Activated CD8-positive, alpha-beta T cell treated with anti-CD3 and anti-CD28 coated beads, Interleukin-2, amount 10 ng/mL, durations not matched to agents 7 days and 5 days (primary cell): ENCODE measurements at regions not wholly inside any gene's neighbourhood (a gene's known extent, or its start where the extent isn't known, plus 50 kb on each side); places are given as distances from the start of the nearest gene placed in this dataset.

Experiments
- ATAC-seq: fragments of 150-1000 bp; cut with Tn5 transposase; one replicate; pipeline ENCODE4 v1.10.0; 2021; ENCODE audit warnings: moderate library complexity
- CTCF ChIA-PET: fragments of 350-600 bp; sonication (Branson Sonifier 250); formaldehyde crosslinking; loops from one replicate; lab custom pipeline; 2021; ENCODE audit warnings: antibody characterized with exemption; lab: Charles Lee
- POLR2A ChIA-PET: fragments of 350-600 bp; sonication (Branson Sonifier 250); formaldehyde crosslinking; loops from one replicate; lab custom pipeline; 2021; ENCODE audit warnings: antibody characterized with exemption; lab: Charles Lee
- DNase-seq: peaks from one replicate; pipeline ENCODE4 v3.0.0-alpha.2; 2020
- H3K27ac Mint-ChIP-seq: one replicate; pipeline ENCODE4 v1.8.0; 2021; ENCODE audit warnings: mild to moderate bottlenecking, mixed read lengths
- H3K27me3 Mint-ChIP-seq: one replicate; pipeline ENCODE4 v1.8.0; 2021; ENCODE audit warnings: low read depth, mixed read lengths
- H3K36me3 Mint-ChIP-seq: one replicate; pipeline ENCODE4 v1.8.0; 2021; ENCODE audit warnings: low read depth, mixed read lengths
- H3K4me1 Mint-ChIP-seq: one replicate; pipeline ENCODE4 v1.8.0; 2021; ENCODE audit warnings: low read depth, mixed read lengths
- H3K4me3 Mint-ChIP-seq: one replicate; pipeline ENCODE4 v1.8.0; 2021; ENCODE audit warnings: mild to moderate bottlenecking, mixed read lengths
- H3K9me3 Mint-ChIP-seq: one replicate; pipeline ENCODE4 v1.8.0; 2022; ENCODE audit warnings: mixed read lengths; ENCODE audit not compliant: insufficient read depth

- no peaks in the 10 kb centered on the region for H3K4me1 Mint-ChIP-seq
- H3K27me3 Mint-ChIP-seq, result peaks cover 5% of the 10 kb centered on the region
- CTCF ChIA-PET, result no interaction called here
- POLR2A ChIA-PET, result no interaction called here
- H3K27ac Mint-ChIP-seq, result no peak overlapping the region
- H3K36me3 Mint-ChIP-seq, result no peaks in the 10 kb centered on the region
- no peak for DNase-seq
- H3K4me3 Mint-ChIP-seq, result no peak overlapping the region
- ATAC-seq, result no peak
- no peaks in the 10 kb centered on the region for H3K9me3 Mint-ChIP-seq
Measured at GRCh38 chr11:119936426-119936825, 201.5 kb downstream of the TRIM29 start.

DNA sequence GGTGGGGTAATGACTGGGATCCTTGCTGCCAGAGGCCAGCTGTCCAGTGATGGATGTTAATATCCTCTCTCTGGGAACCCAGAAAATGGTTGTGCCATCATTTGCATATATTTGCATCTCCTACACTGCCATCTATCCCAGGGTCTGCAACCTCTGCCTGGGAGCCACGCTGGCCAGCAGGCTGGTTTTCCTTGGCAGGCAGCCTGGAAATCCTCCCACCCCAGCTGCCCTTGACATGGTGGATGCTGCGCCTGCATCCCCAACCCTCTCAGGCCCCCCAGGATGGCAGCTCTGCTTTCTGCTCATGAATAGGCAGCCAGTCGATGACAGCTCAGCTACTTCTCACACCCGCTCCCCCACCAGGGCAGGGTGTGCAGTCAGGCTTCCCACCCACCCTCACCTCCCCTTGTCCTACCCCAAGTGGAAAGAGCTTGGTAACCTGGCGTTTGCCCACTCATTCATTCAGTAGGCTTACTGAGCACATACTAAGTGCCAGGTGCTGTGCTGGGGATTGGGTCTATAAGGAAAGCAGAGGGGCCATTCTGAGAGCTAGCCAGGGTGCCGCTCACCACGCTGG, 202.5 kb downstream of the TRIM29 start:
- ChIA-PET CTCF (no interaction called here), POLR2A (no interaction called here)
- no peak for ATAC-seq
- Mint-ChIP-seq H3K27me3 (peaks cover 5% of the 10 kb centered on the region), H3K36me3 (no peaks in the 10 kb centered on the region), H3K4me3 (no peak overlapping the region), H3K4me1 (no peaks in the 10 kb centered on the region), H3K9me3 (no peaks in the 10 kb centered on the region), H3K27ac (no peak overlapping the region)
- DNase-seq, result no peak

DNA sequence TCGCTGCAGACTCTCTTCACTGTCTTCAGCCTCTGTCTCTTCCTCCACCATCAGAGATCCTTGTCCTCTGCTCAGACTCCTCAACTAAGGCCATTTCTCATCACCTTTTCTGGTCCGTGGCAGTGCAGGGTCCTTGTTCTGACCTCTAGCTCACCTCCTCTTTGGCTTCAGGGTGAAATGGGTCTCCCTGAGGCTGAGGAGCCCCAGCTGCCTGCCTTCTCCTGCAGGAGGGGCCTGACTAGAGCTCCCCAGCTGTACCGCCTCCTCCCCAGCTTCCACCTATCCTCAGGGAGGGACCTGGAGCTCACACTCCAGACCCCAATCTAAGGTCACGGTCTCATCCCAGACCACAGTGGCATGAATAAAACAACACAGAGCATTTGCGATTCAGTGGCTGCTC, 203.0 kb downstream of the TRIM29 start:
- ChIA-PET CTCF (no interaction called here), POLR2A (no interaction called here)
- ATAC-seq (no peak), DNase-seq (no peak)
- no peak overlapping the region for H3K4me3 Mint-ChIP-seq
- no peak overlapping the region for H3K27ac Mint-ChIP-seq
- no peaks in the 10 kb centered on the region for H3K36me3 Mint-ChIP-seq
- no peaks in the 10 kb centered on the region for H3K9me3 Mint-ChIP-seq
- H3K27me3 Mint-ChIP-seq, result peaks cover 5% of the 10 kb centered on the region
- H3K4me1 Mint-ChIP-seq, result no peaks in the 10 kb centered on the region

- DNase-seq (no peak), ATAC-seq (no peak)
- Mint-ChIP-seq H3K9me3 (no peaks in the 10 kb centered on the region), H3K36me3 (no peaks in the 10 kb centered on the region), H3K4me1 (no peaks in the 10 kb centered on the region), H3K4me3 (no peak overlapping the region), H3K27ac (no peak overlapping the region), H3K27me3 (peaks cover 5% of the 10 kb centered on the region)
- POLR2A ChIA-PET, result no interaction called here
- CTCF ChIA-PET, result no interaction called here
Measured at GRCh38 chr11:119934267-119934666, 203.6 kb downstream of the TRIM29 start.

GRCh38 chr11:119933584-119933983, 204.3 kb downstream of the TRIM29 start:
- ATAC-seq (no peak), DNase-seq (no peak)
- CTCF ChIA-PET, result no interaction called here
- POLR2A ChIA-PET, result no interaction called here
- H3K9me3 Mint-ChIP-seq, result no peaks in the 10 kb centered on the region
- H3K4me1 Mint-ChIP-seq, result no peaks in the 10 kb centered on the region
- no peak overlapping the region for H3K4me3 Mint-ChIP-seq
- no peak overlapping the region for H3K27ac Mint-ChIP-seq
- peaks cover 5% of the 10 kb centered on the region for H3K27me3 Mint-ChIP-seq
- no peaks in the 10 kb centered on the region for H3K36me3 Mint-ChIP-seq

DNA sequence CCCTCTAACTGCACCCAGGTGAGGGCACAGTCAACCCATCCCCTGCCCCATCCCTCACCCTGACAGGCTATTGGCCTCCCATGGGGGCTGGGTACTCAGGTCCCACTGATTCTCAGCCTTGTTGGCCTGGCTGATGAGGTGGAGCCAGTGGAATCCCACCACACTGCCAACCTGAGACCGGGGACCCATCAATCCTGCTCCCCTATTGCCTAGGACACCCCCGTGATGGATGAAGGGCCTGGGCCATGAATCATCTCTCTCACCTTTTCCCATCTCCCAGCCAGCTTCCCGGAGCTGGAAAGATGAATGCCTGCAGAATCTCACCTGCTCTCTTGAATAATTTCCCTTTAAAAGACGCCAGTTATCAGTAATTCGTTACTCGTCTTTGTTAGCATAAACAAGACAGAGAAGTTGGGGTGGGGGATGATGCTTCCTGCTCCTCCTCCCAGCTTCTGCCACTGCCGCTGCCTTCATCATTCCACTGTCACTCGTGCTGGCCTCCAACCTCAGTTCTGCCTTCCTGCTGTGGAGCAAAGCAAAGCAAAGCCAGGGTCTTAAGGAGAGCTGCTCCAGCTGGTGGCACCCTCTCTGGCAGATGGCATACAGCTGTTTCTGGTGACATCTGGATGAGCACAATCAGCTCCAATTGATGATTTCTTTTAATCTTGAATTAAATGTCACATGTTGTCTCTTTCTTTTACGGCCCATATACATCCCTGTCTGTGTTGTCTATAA, 204.0 kb upstream of the NECTIN1 start:
- Mint-ChIP-seq H3K27ac (no peak overlapping the region), H3K4me1 (no peaks in the 10 kb centered on the region)

GRCh38 chr11:119928047-119928446, 199.0 kb upstream of the NECTIN1 start:
- Mint-ChIP-seq H3K4me3 (no peak overlapping the region), H3K27me3 (peaks cover 3% of the 10 kb centered on the region), H3K4me1 (no peaks in the 10 kb centered on the region), H3K27ac (no peak overlapping the region), H3K9me3 (no peaks in the 10 kb centered on the region), H3K36me3 (no peaks in the 10 kb centered on the region)
- ChIA-PET CTCF (no interaction called here), POLR2A (no interaction called here)
- ATAC-seq, result no peak
- no peak for DNase-seq

More for the DNA sequence above, 204.0 kb upstream of the NECTIN1 start:
- H3K4me3 Mint-ChIP-seq, result no peak overlapping the region
- ChIA-PET CTCF (no interaction called here), POLR2A (no interaction called here)
- DNase-seq (no peak), ATAC-seq (no peak)
- H3K9me3 Mint-ChIP-seq, result no peaks in the 10 kb centered on the region
- H3K27me3 Mint-ChIP-seq, result peaks cover 8% of the 10 kb centered on the region
- H3K36me3 Mint-ChIP-seq, result no peaks in the 10 kb centered on the region

DNA sequence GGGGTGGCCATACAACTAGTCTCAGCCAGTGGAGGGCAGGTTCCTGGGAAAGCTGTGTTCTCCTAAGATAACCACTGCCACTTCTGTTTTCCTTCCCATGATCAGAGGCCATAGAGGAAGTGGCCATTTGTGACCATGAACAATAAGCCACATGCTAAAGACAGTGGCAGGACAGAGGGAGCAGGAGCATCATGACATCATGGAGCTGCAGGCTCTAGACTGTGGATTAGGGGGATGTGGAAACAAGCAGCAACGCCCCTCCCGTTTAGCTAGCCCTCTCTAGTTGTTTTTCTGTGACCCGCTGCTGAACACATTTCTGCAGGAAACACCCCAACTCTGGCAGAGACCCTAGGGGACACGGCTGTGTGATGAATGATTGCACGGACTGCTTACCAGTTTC, 195.0 kb upstream of the NECTIN1 start:
- CTCF ChIA-PET, result no interaction called here
- H3K27ac Mint-ChIP-seq, result no peak overlapping the region

GRCh38 chr11:119921571-119921970, 192.6 kb upstream of the NECTIN1 start:
- CTCF ChIA-PET, result no interaction called here
- DNase-seq, result no peak
- no peak overlapping the region for H3K4me3 Mint-ChIP-seq
- no peak for ATAC-seq
- POLR2A ChIA-PET, result no interaction called here
- H3K27ac Mint-ChIP-seq, result no peak overlapping the region
- H3K9me3 Mint-ChIP-seq, result no peaks in the 10 kb centered on the region
- no peaks in the 10 kb centered on the region for H3K36me3 Mint-ChIP-seq
- peaks cover 8% of the 10 kb centered on the region for H3K27me3 Mint-ChIP-seq
- H3K4me1 Mint-ChIP-seq, result no peaks in the 10 kb centered on the region

More for the DNA sequence above, 195.0 kb upstream of the NECTIN1 start:
- ATAC-seq (no peak), DNase-seq (no peak)
- H3K9me3 Mint-ChIP-seq, result no peaks in the 10 kb centered on the region
- H3K4me3 Mint-ChIP-seq, result no peak overlapping the region
- no peaks in the 10 kb centered on the region for H3K4me1 Mint-ChIP-seq
- POLR2A ChIA-PET, result no interaction called here
- peaks cover 8% of the 10 kb centered on the region for H3K27me3 Mint-ChIP-seq
- no peaks in the 10 kb centered on the region for H3K36me3 Mint-ChIP-seq

DNA sequence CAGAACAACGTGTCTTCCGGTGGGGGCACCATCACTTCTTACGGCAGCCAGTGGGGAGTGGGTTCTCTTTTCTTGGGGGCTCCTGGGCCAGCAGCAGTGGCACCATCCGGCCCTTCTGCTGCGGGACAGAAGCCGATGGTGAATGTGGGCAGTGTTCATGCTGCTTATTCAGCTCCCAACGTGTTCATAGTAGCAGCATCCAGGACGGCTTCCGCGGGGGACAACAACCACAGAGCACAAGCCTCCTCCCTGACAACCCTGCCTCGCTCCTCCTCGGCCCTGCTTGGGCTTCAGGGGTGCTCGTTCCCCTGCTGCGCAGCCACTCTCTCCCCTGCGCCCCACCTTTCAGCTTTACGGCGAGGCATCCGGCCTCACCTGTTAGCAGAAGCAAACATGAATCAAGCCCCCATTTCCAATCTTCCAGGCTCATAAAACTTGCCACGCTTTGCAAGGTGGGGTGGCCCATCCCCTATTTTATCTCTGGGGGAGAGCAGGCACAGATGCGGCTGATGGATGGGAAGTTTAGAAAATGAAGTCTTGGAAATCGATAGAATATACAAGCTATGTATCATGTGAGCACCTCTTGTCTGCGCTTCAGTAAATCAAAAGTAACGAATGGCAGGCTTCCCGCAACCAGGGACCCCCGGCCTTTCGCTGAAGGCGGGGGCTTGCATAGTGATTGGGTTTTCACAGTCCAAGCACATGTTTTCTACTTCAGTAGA, 191.8 kb upstream of the NECTIN1 start:
- Mint-ChIP-seq H3K4me3 (no peak overlapping the region), H3K27ac (no peak overlapping the region), H3K9me3 (no peaks in the 10 kb centered on the region), H3K36me3 (no peaks in the 10 kb centered on the region), H3K4me1 (no peaks in the 10 kb centered on the region), H3K27me3 (peaks cover 8% of the 10 kb centered on the region)
- ChIA-PET CTCF (no interaction called here), POLR2A (interaction anchor here (0.7 kb wide), 1 partner anchor 90 kb away, joined by 3 read pairs; no protein-coding TSS in a partner anchor)
- no peak for DNase-seq
- no peak for ATAC-seq

GRCh38 chr11:119919656-119920055, 190.7 kb upstream of the NECTIN1 start:
- H3K9me3 Mint-ChIP-seq, result no peaks in the 10 kb centered on the region
- POLR2A ChIA-PET, result no interaction called here
- no peak overlapping the region for H3K4me3 Mint-ChIP-seq
- CTCF ChIA-PET, result no interaction called here
- no peaks in the 10 kb centered on the region for H3K36me3 Mint-ChIP-seq
- H3K4me1 Mint-ChIP-seq, result no peaks in the 10 kb centered on the region
- ATAC-seq (no peak), DNase-seq (no peak)
- no peak overlapping the region for H3K27ac Mint-ChIP-seq
- H3K27me3 Mint-ChIP-seq, result peaks cover 11% of the 10 kb centered on the region

- POLR2A ChIA-PET, result no interaction called here
- DNase-seq, result no peak
- CTCF ChIA-PET, result no interaction called here
- no peaks in the 10 kb centered on the region for H3K4me1 Mint-ChIP-seq
- ATAC-seq, result no peak
- H3K9me3 Mint-ChIP-seq, result no peaks in the 10 kb centered on the region
- no peaks in the 10 kb centered on the region for H3K36me3 Mint-ChIP-seq
- no peak overlapping the region for H3K4me3 Mint-ChIP-seq
- H3K27me3 Mint-ChIP-seq, result peaks cover 11% of the 10 kb centered on the region
- no peak overlapping the region for H3K27ac Mint-ChIP-seq
Measured at GRCh38 chr11:119918347-119918746, 189.3 kb upstream of the NECTIN1 start.
